ENCODE measurements at regions not wholly inside any gene's neighbourhood (a gene's known extent, or its start where the extent isn't known, plus 50 kb on each side); places are given as distances from the start of the nearest gene placed in this dataset.

DNA sequence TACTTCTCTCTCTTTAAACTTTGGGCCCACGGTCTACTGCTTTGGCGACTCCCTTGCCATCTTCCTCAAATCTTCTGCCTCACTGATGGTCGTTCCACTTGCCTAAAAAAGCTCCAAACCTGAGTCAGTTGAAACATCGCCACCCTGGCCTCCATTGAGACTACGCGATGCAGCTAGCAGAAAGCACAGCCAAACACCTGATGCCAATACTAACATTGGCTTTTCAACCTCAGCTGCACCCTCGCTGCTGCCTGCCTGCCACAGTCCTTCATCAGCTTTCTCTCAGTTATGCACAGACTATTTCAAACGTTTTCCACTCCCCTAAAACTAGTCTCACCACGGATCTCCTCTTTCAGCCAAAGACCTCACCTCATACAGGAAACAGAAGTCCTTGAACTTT lies 214.2 kb upstream of the TMCO5A start:
- Histone ChIP-seq H3K9me3 (ENCODE audit: control insufficient read depth, insufficient read depth, low read depth, low read length) (no peaks in the 10 kb centered on the region), H3K36me3 (ENCODE audit: control insufficient read depth, insufficient read depth, low read length) (no peaks in the 10 kb centered on the region), H4K20me1 (ENCODE audit: control insufficient read depth, extremely low read depth, insufficient read depth, low read length) (no peaks in the 10 kb centered on the region), H3K79me2 (ENCODE audit: control insufficient read depth, insufficient read depth, low read length) (no peaks in the 10 kb centered on the region), H3K4me3 (replicated peaks in 1 of 4; ENCODE audit: control extremely low read depth in 1 of 4, insufficient read depth in 1 of 4, low read depth in 3 of 4, low read length in 4 of 4) (no peak overlapping the region), H3K4me1 (ENCODE audit: control insufficient read depth, extremely low read depth, insufficient read depth, low read length) (no peaks in the 10 kb centered on the region), H3K9ac (ENCODE audit: insufficient read depth, low read length) (no peak overlapping the region), H3K27me3 (ENCODE audit: control insufficient read depth, insufficient read depth, low read length) (peaks cover 2% of the 10 kb centered on the region), H2AFZ (ENCODE audit: low read length) (no peak overlapping the region), H3K27ac (ENCODE audit: insufficient read depth, low read length) (no peak overlapping the region), H3K4me2 (ENCODE audit: extremely low read depth, insufficient read depth, low read length) (no peak overlapping the region)
- no peak for TF ChIP-seq EZH2 (IDR thresholded peaks at IDR 0.05; ENCODE audit: low read length, missing control alignments)
- TF ChIP-seq, protein P1, sequence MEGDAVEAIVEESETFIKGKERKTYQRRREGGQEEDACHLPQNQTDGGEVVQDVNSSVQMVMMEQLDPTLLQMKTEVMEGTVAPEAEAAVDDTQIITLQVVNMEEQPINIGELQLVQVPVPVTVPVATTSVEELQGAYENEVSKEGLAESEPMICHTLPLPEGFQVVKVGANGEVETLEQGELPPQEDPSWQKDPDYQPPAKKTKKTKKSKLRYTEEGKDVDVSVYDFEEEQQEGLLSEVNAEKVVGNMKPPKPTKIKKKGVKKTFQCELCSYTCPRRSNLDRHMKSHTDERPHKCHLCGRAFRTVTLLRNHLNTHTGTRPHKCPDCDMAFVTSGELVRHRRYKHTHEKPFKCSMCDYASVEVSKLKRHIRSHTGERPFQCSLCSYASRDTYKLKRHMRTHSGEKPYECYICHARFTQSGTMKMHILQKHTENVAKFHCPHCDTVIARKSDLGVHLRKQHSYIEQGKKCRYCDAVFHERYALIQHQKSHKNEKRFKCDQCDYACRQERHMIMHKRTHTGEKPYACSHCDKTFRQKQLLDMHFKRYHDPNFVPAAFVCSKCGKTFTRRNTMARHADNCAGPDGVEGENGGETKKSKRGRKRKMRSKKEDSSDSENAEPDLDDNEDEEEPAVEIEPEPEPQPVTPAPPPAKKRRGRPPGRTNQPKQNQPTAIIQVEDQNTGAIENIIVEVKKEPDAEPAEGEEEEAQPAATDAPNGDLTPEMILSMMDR (conservative IDR thresholded peaks at IDR 0.05 in 1 of 2, IDR thresholded peaks at IDR 0.05 in 1 of 2; ENCODE audit: low read depth in 1 of 2, low read length in 2 of 2): no peak
- no peak for DNase-seq (ENCODE audit: low read depth in 2 of 2)

GRCh38 chr15:37731146-37731746 lies 203.2 kb upstream of the TMCO5A start:
- H3K4me1 ChIP-seq (ENCODE audit: control insufficient read depth, extremely low read depth, insufficient read depth, low read length): no peaks in the 10 kb centered on the region
- H3K36me3 ChIP-seq (ENCODE audit: control insufficient read depth, insufficient read depth, low read length): no peaks in the 10 kb centered on the region
- TF ChIP-seq EZH2 (IDR thresholded peaks at IDR 0.05; ENCODE audit: low read length, missing control alignments): no peak
- TF ChIP-seq, protein P1 (conservative IDR thresholded peaks at IDR 0.05 in 1 of 2, IDR thresholded peaks at IDR 0.05 in 1 of 2; ENCODE audit: low read depth in 1 of 2, low read length in 2 of 2): no peak
- H3K9ac ChIP-seq (ENCODE audit: insufficient read depth, low read length): no peak overlapping the region
- H3K4me2 ChIP-seq (ENCODE audit: extremely low read depth, insufficient read depth, low read length): no peak overlapping the region
- no peak overlapping the region for H3K4me3 ChIP-seq (replicated peaks in 1 of 4; ENCODE audit: control extremely low read depth in 1 of 4, insufficient read depth in 1 of 4, low read depth in 3 of 4, low read length in 4 of 4)
- H3K9me3 ChIP-seq (ENCODE audit: control insufficient read depth, insufficient read depth, low read depth, low read length): no peaks in the 10 kb centered on the region
- H4K20me1 ChIP-seq (ENCODE audit: control insufficient read depth, extremely low read depth, insufficient read depth, low read length): no peaks in the 10 kb centered on the region
- no peak overlapping the region for H3K27ac ChIP-seq (ENCODE audit: insufficient read depth, low read length)
- no peak for DNase-seq (ENCODE audit: low read depth in 2 of 2)
- H3K79me2 ChIP-seq (ENCODE audit: control insufficient read depth, insufficient read depth, low read length): no peaks in the 10 kb centered on the region
- no peak overlapping the region for H2AFZ ChIP-seq (ENCODE audit: low read length)
- H3K27me3 ChIP-seq (ENCODE audit: control insufficient read depth, insufficient read depth, low read length): no peaks in the 10 kb centered on the region

GRCh38 chr15:37733628-37734027 lies 200.8 kb upstream of the TMCO5A start:
- TF ChIP-seq EZH2 (IDR thresholded peaks at IDR 0.05; ENCODE audit: low read length, missing control alignments): no peak
- TF ChIP-seq, protein P1 (conservative IDR thresholded peaks at IDR 0.05 in 1 of 2, IDR thresholded peaks at IDR 0.05 in 1 of 2; ENCODE audit: low read depth in 1 of 2, low read length in 2 of 2): no peak
- Histone ChIP-seq H3K4me2 (ENCODE audit: extremely low read depth, insufficient read depth, low read length) (no peak overlapping the region), H3K27me3 (ENCODE audit: control insufficient read depth, insufficient read depth, low read length) (peaks cover 3% of the 10 kb centered on the region), H3K79me2 (ENCODE audit: control insufficient read depth, insufficient read depth, low read length) (no peaks in the 10 kb centered on the region), H3K4me3 (replicated peaks in 1 of 4; ENCODE audit: control extremely low read depth in 1 of 4, insufficient read depth in 1 of 4, low read depth in 3 of 4, low read length in 4 of 4) (no peak overlapping the region), H2AFZ (ENCODE audit: low read length) (no peak overlapping the region), H3K27ac (ENCODE audit: insufficient read depth, low read length) (no peak overlapping the region), H3K36me3 (ENCODE audit: control insufficient read depth, insufficient read depth, low read length) (no peaks in the 10 kb centered on the region), H4K20me1 (ENCODE audit: control insufficient read depth, extremely low read depth, insufficient read depth, low read length) (no peaks in the 10 kb centered on the region), H3K9me3 (ENCODE audit: control insufficient read depth, insufficient read depth, low read depth, low read length) (no peaks in the 10 kb centered on the region), H3K4me1 (ENCODE audit: control insufficient read depth, extremely low read depth, insufficient read depth, low read length) (no peaks in the 10 kb centered on the region), H3K9ac (ENCODE audit: insufficient read depth, low read length) (no peak overlapping the region)
- peak in 1 of 2 donors; percentile 5 for DNase-seq (ENCODE audit: low read depth in 2 of 2)

Data from fibroblast of lung (primary cell).